ENCODE measurements at regions not wholly inside any gene's neighbourhood (a gene's known extent, or its start where the extent isn't known, plus 50 kb on each side); places are given as distances from the start of the nearest gene placed in this dataset.

DNA sequence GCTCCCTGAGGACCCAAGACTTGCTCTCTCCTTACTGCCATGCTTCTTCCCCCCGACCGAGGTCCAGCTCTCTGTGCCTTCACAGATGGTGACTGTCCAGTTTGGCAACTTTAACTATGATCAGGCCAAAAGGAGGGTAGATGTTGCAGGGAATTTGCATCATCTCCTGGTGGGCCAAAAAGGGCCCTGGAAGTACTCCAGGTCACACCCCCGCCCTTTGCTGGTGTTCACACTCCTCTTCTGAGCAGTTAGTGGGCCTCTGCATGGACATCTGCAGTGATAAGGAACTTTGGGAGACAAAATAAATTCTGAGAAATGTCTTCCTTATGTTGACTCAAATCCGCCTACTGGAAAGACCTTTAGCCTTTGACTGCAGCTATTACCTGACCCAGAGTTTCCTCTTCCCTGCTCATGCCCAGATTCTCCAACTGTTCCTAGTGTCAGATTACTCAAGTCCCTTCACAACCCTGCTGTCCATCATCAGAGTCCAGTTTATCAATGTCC, 234.4 kb downstream of the LOXHD1 start (continued):
- TF ChIP-seq, protein P1, sequence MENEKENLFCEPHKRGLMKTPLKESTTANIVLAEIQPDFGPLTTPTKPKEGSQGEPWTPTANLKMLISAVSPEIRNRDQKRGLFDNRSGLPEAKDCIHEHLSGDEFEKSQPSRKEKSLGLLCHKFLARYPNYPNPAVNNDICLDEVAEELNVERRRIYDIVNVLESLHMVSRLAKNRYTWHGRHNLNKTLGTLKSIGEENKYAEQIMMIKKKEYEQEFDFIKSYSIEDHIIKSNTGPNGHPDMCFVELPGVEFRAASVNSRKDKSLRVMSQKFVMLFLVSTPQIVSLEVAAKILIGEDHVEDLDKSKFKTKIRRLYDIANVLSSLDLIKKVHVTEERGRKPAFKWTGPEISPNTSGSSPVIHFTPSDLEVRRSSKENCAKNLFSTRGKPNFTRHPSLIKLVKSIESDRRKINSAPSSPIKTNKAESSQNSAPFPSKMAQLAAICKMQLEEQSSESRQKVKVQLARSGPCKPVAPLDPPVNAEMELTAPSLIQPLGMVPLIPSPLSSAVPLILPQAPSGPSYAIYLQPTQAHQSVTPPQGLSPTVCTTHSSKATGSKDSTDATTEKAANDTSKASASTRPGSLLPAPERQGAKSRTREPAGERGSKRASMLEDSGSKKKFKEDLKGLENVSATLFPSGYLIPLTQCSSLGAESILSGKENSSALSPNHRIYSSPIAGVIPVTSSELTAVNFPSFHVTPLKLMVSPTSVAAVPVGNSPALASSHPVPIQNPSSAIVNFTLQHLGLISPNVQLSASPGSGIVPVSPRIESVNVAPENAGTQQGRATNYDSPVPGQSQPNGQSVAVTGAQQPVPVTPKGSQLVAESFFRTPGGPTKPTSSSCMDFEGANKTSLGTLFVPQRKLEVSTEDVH (IDR thresholded peaks at IDR 0.05; ENCODE audit: low read depth, partially characterized antibody), result no peak
- TF ChIP-seq MCM7 (IDR thresholded peaks at IDR 0.05), result no peak
- TF ChIP-seq TRIM24 (IDR thresholded peaks at IDR 0.05), result peak; percentile 60 to 86; a peak in 2 of 4 replicates
- peak; percentile 96 for TF ChIP-seq CEBPG (CRISPR knock-in tag; IDR thresholded peaks at IDR 0.05)
- peak; percentile 82 to 98 for TF ChIP-seq CEBPG (tag; conservative IDR thresholded peaks at IDR 0.05 in 1 of 2, IDR thresholded peaks at IDR 0.05 in 1 of 2)
- TF ChIP-seq EGR1 (conservative IDR thresholded peaks at IDR 0.05), result peak; percentile 40
- TF ChIP-seq, protein P2, sequence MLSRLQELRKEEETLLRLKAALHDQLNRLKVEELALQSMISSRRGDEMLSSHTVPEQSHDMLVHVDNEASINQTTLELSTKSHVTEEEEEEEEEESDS (CRISPR knock-in tag; IDR thresholded peaks at IDR 0.05), result no peak
- TF ChIP-seq, protein P3, sequence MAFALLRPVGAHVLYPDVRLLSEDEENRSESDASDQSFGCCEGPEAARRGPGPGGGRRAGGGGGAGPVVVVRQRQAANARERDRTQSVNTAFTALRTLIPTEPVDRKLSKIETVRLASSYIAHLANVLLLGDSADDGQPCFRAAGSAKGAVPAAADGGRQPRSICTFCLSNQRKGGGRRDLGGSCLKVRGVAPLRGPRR (CRISPR knock-in tag; IDR thresholded peaks at IDR 0.05), result no peak
- no peak for TF ChIP-seq KAT7 (CRISPR knock-in tag; IDR thresholded peaks at IDR 0.05; ENCODE audit: borderline replicate concordance)
- TF ChIP-seq TAF1 (IDR thresholded peaks at IDR 0.05; ENCODE audit: control insufficient read depth, extremely low read depth, insufficient read depth, low read length, severe bottlenecking), result no peak
- TF ChIP-seq EP300 (IDR thresholded peaks at IDR 0.05; ENCODE audit: low read length), result peak; percentile 87
- TF ChIP-seq, protein P4, sequence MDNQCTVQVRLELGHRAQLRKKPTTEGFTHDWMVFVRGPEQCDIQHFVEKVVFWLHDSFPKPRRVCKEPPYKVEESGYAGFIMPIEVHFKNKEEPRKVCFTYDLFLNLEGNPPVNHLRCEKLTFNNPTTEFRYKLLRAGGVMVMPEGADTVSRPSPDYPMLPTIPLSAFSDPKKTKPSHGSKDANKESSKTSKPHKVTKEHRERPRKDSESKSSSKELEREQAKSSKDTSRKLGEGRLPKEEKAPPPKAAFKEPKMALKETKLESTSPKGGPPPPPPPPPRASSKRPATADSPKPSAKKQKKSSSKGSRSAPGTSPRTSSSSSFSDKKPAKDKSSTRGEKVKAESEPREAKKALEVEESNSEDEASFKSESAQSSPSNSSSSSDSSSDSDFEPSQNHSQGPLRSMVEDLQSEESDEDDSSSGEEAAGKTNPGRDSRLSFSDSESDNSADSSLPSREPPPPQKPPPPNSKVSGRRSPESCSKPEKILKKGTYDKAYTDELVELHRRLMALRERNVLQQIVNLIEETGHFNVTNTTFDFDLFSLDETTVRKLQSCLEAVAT (IDR thresholded peaks at IDR 0.05), result no peak
- TF ChIP-seq SMARCA4 (IDR thresholded peaks at IDR 0.05), result peak; percentile 64; the same call in 1 of the 2 replicates
- TF ChIP-seq HNRNPL (IDR thresholded peaks at IDR 0.05; ENCODE audit: low read depth, low read length), result no peak
- TF ChIP-seq EP400 (IDR thresholded peaks at IDR 0.05), result peak; percentile 45; the same call in 1 of the 2 replicates
- TF ChIP-seq SP1 (CRISPR knock-in tag; IDR thresholded peaks at IDR 0.05), result no peak
- TF ChIP-seq, protein P5, sequence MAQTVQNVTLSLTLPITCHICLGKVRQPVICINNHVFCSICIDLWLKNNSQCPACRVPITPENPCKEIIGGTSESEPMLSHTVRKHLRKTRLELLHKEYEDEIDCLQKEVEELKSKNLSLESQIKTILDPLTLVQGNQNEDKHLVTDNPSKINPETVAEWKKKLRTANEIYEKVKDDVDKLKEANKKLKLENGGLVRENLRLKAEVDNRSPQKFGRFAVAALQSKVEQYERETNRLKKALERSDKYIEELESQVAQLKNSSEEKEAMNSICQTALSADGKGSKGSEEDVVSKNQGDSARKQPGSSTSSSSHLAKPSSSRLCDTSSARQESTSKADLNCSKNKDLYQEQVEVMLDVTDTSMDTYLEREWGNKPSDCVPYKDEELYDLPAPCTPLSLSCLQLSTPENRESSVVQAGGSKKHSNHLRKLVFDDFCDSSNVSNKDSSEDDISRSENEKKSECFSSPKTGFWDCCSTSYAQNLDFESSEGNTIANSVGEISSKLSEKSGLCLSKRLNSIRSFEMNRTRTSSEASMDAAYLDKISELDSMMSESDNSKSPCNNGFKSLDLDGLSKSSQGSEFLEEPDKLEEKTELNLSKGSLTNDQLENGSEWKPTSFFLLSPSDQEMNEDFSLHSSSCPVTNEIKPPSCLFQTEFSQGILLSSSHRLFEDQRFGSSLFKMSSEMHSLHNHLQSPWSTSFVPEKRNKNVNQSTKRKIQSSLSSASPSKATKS (CRISPR knock-in tag; IDR thresholded peaks at IDR 0.05), result no peak
- no peak for TF ChIP-seq SRSF1 (IDR thresholded peaks at IDR 0.05; ENCODE audit: low read depth, low read length)
- TF ChIP-seq, protein P6, sequence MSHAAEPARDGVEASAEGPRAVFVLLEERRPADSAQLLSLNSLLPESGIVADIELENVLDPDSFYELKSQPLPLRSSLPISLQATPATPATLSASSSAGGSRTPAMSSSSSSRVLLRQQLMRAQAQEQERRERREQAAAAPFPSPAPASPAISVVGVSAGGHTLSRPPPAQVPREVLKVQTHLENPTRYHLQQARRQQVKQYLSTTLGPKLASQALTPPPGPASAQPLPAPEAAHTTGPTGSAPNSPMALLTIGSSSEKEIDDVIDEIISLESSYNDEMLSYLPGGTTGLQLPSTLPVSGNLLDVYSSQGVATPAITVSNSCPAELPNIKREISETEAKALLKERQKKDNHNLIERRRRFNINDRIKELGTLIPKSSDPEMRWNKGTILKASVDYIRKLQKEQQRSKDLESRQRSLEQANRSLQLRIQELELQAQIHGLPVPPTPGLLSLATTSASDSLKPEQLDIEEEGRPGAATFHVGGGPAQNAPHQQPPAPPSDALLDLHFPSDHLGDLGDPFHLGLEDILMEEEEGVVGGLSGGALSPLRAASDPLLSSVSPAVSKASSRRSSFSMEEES (CRISPR knock-in tag; IDR thresholded peaks at IDR 0.05), result no peak
- no peak for TF ChIP-seq ZNF551 (CRISPR knock-in tag; IDR thresholded peaks at IDR 0.05)
- no peak for TF ChIP-seq ZNF76 (CRISPR knock-in tag; IDR thresholded peaks at IDR 0.05; ENCODE audit: borderline replicate concordance)
- TF ChIP-seq TAF7 (tag; IDR thresholded peaks at IDR 0.05), result 0 out of 2 replicates have a peak, but pooled peaks have one; percentile 32
